HCT116 (cell line): ENCODE measurements at regions not wholly inside any gene's neighbourhood (a gene's known extent, or its start where the extent isn't known, plus 50 kb on each side); places are given as distances from the start of the nearest gene placed in this dataset.

ENCODE experiments used
- ATAC-seq: fragments of 200-7000 bp; cut with Tn5 transposase; 2 replicates; pipeline ENCODE4 v1.9.1; 2020; ENCODE audit warnings: mild to moderate bottlenecking, moderate library complexity
- BruUV-seq: library from RNA; stranded (reverse); fragments of 400-500 nt; replicated peaks from 2 replicates; lab custom pipeline; 2021; lab: Mats Ljungman, UMichigan
- CTCF ChIA-PET: fragments of 300-600 bp; sonication (Branson Sonifier 250); formaldehyde crosslinking; loops from one replicate; lab custom pipeline; 2021; ENCODE audit warnings: antibody characterized with exemption; lab: Charles Lee
- POLR2A ChIA-PET: fragments of 300-600, 350-600 bp; sonication (Branson Sonifier 250); formaldehyde crosslinking; loops from one replicate; lab custom pipeline; 2021; ENCODE audit warnings: antibody characterized with exemption; lab: Charles Lee
- RAD21 ChIA-PET, 2 experiments: fragments of 300-600 bp; sonication (Branson Sonifier 250); formaldehyde crosslinking; loops; one replicate each; lab custom pipeline; 2023; ENCODE audit warnings: low total read pairs in 2 of 2; ENCODE audit not compliant: uncharacterized antibody in 2 of 2, unreplicated experiment in 2 of 2, low non-redundant PET in 1 of 2; lab: Charles Lee
- DNase-seq: peaks from one replicate; pipeline ENCODE4 v3.0.0-alpha.2; 2010; ENCODE audit warnings: low read depth, low spot score
- H2AFZ ChIP-seq: fragments of 200-600 bp; shearing (Covaris generic), sonication (generic); 2 replicates; pipeline ENCODE4 v1.6.1; 2017; ENCODE audit warnings: low read depth, mixed run types, mixed read lengths, antibody characterized with exemption, low read length; ENCODE audit not compliant: poor library complexity, severe bottlenecking
- H3K27ac ChIP-seq: 2 replicates; pipeline ENCODE4 v1.5.1; 2012; ENCODE audit warnings: low read depth, low read length
- H3K27me3 ChIP-seq: fragments of 200-600 bp; sonication (generic); 2 replicates; pipeline ENCODE4 v1.6.1; 2016; ENCODE audit warnings: mixed run types, low read length, mixed read lengths; ENCODE audit not compliant: insufficient read depth
- H3K36me3 ChIP-seq, 2 experiments: fragments of 200-500 bp in 1 of 2; fragments of 200-600 bp in 1 of 2; sonication (Bioruptor generic) in 1 of 2; sonication (generic) in 1 of 2; 2 replicates each; pipeline versions ENCODE4 v1.5.1 to v1.6.1; 2014 to 2016; ENCODE audit warnings: low read length in 2 of 2, inconsistent platforms in 1 of 2, mixed read lengths in 1 of 2, mixed run types in 1 of 2; ENCODE audit not compliant: insufficient read depth in 2 of 2, control insufficient read depth in 1 of 2
- H3K4me1 ChIP-seq, 2 experiments: fragments of 200-600 bp in 1 of 2; sonication (generic) in 1 of 2; 2 replicates each; pipeline versions ENCODE4 v1.5.1 to v1.6.1; 2012 to 2017; ENCODE audit warnings: low read length in 2 of 2, inconsistent platforms in 1 of 2, mild to moderate bottlenecking in 1 of 2, mixed read lengths in 1 of 2, mixed run types in 1 of 2, moderate library complexity in 1 of 2; ENCODE audit not compliant: insufficient read depth in 2 of 2, control insufficient read depth in 1 of 2
- H3K4me2 ChIP-seq: fragments of 200-600 bp; sonication (generic); 2 replicates; pipeline ENCODE4 v1.6.1; 2017; ENCODE audit warnings: mixed run types, low read length, mixed read lengths
- H3K4me3 ChIP-seq, 2 experiments: fragments of 200-600 bp in 1 of 2; sonication (generic) in 1 of 2; replicated peaks in 1 of 2; 2 replicates each; pipeline ENCODE4 v1.5.1; 2011 to 2016; ENCODE audit warnings: low read length in 2 of 2, control low read depth in 1 of 2, low read depth in 1 of 2, mild to moderate bottlenecking in 1 of 2, mixed read lengths in 1 of 2, mixed run types in 1 of 2
- H3K79me2 ChIP-seq: fragments of 200-600 bp; sonication (generic); 2 replicates; pipeline ENCODE4 v1.6.1; 2017; ENCODE audit warnings: mild to moderate bottlenecking, mixed run types, low read length, moderate library complexity, mixed read lengths; ENCODE audit not compliant: insufficient read depth
- H3K9ac ChIP-seq: fragments of 200-600 bp; sonication (generic); 2 replicates; pipeline ENCODE4 v1.6.1; 2016; ENCODE audit warnings: low read length, mixed read lengths
- H3K9me2 ChIP-seq: fragments of 200-600 bp; sonication (generic), shearing (Covaris generic); 2 replicates; pipeline ENCODE4 v1.6.1; 2017; ENCODE audit warnings: mixed run types, mild to moderate bottlenecking, moderate library complexity; ENCODE audit not compliant: insufficient read depth
- H3K9me3 ChIP-seq, 2 experiments: fragments of 200-500 bp in 1 of 2; fragments of 200-600 bp in 1 of 2; sonication (Bioruptor generic) in 1 of 2; sonication (generic) in 1 of 2; 2 replicates each; pipeline ENCODE4 v1.6.1; 2014 to 2017; ENCODE audit warnings: low read length in 2 of 2, mixed read lengths in 2 of 2, inconsistent platforms in 1 of 2, low read depth in 1 of 2, mild to moderate bottlenecking in 1 of 2, mixed run types in 1 of 2, moderate library complexity in 1 of 2; ENCODE audit not compliant: control insufficient read depth in 1 of 2, insufficient read depth in 1 of 2
- H4K20me1 ChIP-seq: fragments of 200-600 bp; sonication (generic), shearing (Covaris generic); 2 replicates; pipeline ENCODE4 v1.6.1; 2017; ENCODE audit warnings: mixed run types, mild to moderate bottlenecking, moderate library complexity; ENCODE audit not compliant: insufficient read depth
- EGR1 ChIP-seq: IDR thresholded peaks from 2 replicates; pipeline ENCODE4 v1.6.1; 2012; ENCODE audit warnings: low read depth
- ELF1 ChIP-seq: IDR thresholded peaks from 2 replicates; pipeline ENCODE4 v1.6.1; 2012; ENCODE audit warnings: low read depth, borderline replicate concordance
- EZH2 ChIP-seq: fragments of 200-600 bp; sonication (generic); IDR thresholded peaks from 2 replicates; pipeline ENCODE4 v1.6.1; 2017; ENCODE audit warnings: antibody characterized with exemption, mixed run types
- EZH2phosphoT487 ChIP-seq: fragments of 200-600 bp; IDR thresholded peaks from 2 replicates; pipeline ENCODE4 v1.6.1; 2018; ENCODE audit warnings: antibody characterized with exemption, borderline replicate concordance
- FOSL1 ChIP-seq: IDR thresholded peaks from 2 replicates; pipeline ENCODE4 v1.6.1; 2012; ENCODE audit warnings: low read depth
- JUND ChIP-seq: IDR thresholded peaks from 2 replicates; pipeline ENCODE4 v1.6.1; 2012
- POLR2A ChIP-seq: IDR thresholded peaks from 2 replicates; pipeline ENCODE4 v1.7.0; 2011; ENCODE audit warnings: borderline replicate concordance; ENCODE audit not compliant: insufficient read depth, insufficient read length; ENCODE audit errors: extremely low read depth
- POLR2AphosphoS5 ChIP-seq: IDR thresholded peaks from 2 replicates; pipeline ENCODE4 v1.6.1; 2011; ENCODE audit warnings: mild to moderate bottlenecking, low read depth, low read length, moderate library complexity
- SIN3A ChIP-seq: IDR thresholded peaks from 2 replicates; pipeline ENCODE4 v1.6.1; 2012; ENCODE audit warnings: low read depth
- SP1 ChIP-seq: IDR thresholded peaks from 2 replicates; pipeline ENCODE4 v1.6.1; 2012; ENCODE audit warnings: low read depth
- intact Hi-C: fragments of 100-400 bp; cut with micrococcal nuclease; formaldehyde crosslinking; loops from 2 replicates; pipeline ENCODE4 v1.10.0; 2022
- TF ChIP-seq, protein P1 (sequence below): IDR thresholded peaks from 2 replicates; pipeline ENCODE4 v1.6.1; 2012; ENCODE audit warnings: low read depth
- TF ChIP-seq, protein P2 (sequence below): IDR thresholded peaks from 2 replicates; pipeline ENCODE4 v1.6.1; 2012
- TF ChIP-seq, protein P3 (sequence below), 3 experiments: fragments of 200-600 bp in 1 of 3; sonication (generic) in 1 of 3; IDR thresholded peaks in 2 of 3; conservative IDR thresholded peaks in 1 of 3; 2 replicates each; pipeline ENCODE4 v1.5.1; 2012 to 2017; ENCODE audit warnings: low read depth in 2 of 3, low read length in 2 of 3, antibody characterized with exemption in 1 of 3, borderline replicate concordance in 1 of 3, control low read depth in 1 of 3, mild to moderate bottlenecking in 1 of 3, mixed read lengths in 1 of 3, mixed run types in 1 of 3, moderate library complexity in 1 of 3; ENCODE audit not compliant: insufficient read depth in 1 of 3
- TF ChIP-seq, protein P4 (sequence below): IDR thresholded peaks from 2 replicates; pipeline ENCODE4 v1.6.1; 2012

DNA sequence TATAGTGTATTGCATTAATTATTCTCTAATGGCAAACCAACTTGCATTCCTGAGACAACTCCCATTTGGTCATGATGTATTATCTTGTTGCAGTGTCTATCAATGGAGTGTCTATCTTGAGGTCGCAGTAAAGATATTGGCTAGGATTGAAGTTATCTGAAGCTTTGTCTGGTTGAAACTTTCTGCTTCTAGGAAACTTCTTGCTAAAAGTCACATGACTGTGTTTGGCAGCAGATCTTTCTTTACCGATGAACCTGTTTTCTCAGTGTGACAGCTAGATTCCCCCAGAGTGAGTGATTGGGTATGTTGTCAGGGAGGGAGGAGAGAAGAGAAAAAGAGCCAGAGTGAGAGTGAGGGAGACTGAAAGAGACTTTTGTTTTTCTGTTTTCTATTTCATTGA lies 119.6 kb downstream of the QPCT start (continued):
- TF ChIP-seq, protein P1, sequence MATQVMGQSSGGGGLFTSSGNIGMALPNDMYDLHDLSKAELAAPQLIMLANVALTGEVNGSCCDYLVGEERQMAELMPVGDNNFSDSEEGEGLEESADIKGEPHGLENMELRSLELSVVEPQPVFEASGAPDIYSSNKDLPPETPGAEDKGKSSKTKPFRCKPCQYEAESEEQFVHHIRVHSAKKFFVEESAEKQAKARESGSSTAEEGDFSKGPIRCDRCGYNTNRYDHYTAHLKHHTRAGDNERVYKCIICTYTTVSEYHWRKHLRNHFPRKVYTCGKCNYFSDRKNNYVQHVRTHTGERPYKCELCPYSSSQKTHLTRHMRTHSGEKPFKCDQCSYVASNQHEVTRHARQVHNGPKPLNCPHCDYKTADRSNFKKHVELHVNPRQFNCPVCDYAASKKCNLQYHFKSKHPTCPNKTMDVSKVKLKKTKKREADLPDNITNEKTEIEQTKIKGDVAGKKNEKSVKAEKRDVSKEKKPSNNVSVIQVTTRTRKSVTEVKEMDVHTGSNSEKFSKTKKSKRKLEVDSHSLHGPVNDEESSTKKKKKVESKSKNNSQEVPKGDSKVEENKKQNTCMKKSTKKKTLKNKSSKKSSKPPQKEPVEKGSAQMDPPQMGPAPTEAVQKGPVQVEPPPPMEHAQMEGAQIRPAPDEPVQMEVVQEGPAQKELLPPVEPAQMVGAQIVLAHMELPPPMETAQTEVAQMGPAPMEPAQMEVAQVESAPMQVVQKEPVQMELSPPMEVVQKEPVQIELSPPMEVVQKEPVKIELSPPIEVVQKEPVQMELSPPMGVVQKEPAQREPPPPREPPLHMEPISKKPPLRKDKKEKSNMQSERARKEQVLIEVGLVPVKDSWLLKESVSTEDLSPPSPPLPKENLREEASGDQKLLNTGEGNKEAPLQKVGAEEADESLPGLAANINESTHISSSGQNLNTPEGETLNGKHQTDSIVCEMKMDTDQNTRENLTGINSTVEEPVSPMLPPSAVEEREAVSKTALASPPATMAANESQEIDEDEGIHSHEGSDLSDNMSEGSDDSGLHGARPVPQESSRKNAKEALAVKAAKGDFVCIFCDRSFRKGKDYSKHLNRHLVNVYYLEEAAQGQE: no peak
- no peak for TF ChIP-seq ELF1
- TF ChIP-seq EZH2phosphoT487: no peak

DNA sequence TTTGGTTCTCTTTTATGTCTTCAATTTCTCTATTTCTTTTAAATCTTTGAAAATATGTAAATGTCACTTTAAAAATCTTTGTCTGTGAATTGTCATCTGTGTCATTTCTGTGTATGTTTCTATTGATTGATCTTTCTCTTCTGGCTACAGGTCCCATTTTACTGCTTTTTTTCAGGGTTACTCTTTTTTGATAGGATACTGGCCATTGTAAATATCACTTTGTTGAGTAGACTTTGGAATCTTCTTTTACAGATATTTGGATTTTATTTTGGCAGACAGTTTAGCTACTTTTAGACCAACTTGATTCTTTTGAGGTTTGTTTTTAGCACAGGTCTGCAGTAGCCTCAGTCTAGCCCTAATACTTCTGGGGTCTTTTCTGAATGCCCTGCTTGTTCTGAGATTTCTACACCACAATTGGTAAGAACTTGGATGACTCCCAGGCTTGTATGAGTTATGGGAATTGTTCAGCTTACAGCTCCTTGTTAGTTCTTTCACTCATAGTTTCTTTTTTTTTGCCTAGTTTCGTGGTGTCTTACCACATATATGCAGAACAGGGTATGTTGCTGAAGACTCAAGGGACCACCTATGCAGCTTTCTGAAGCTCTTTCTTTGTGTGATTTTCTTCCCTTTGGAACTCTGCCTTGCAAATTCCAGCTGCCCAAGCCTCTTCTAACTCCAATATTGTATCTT lies 122.2 kb downstream of the QPCT start:
- ATAC-seq (no peak), DNase-seq (no peak)
- Histone ChIP-seq H3K79me2 (no peaks in the 10 kb centered on the region), H3K4me1 (no peaks in the 10 kb centered on the region), H3K4me2 (no peak overlapping the region), H3K27ac (no peak overlapping the region), H3K36me3 (no peaks in the 10 kb centered on the region), H3K27me3 (no peaks in the 10 kb centered on the region), H4K20me1 (no peaks in the 10 kb centered on the region), H3K9me2 (no peaks in the 10 kb centered on the region), H2AFZ (no peak overlapping the region), H3K9me3 (no peaks in the 10 kb centered on the region), H3K9ac (no peak overlapping the region), H3K4me3 (no peak overlapping the region)
- POLR2A ChIA-PET: no interaction called here
- BruUV-seq: no TSS peak
- RAD21 ChIA-PET: no interaction called here
- intact Hi-C loops: no loop called here
- CTCF ChIA-PET: no interaction called here
- no peak for TF ChIP-seq POLR2AphosphoS5
- no peak for TF ChIP-seq EZH2phosphoT487
- no peak for TF ChIP-seq EGR1
- TF ChIP-seq, protein P2, sequence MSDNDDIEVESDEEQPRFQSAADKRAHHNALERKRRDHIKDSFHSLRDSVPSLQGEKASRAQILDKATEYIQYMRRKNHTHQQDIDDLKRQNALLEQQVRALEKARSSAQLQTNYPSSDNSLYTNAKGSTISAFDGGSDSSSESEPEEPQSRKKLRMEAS: no peak
- no peak for TF ChIP-seq SIN3A
- TF ChIP-seq POLR2A: no peak
- TF ChIP-seq, protein P1: no peak
- TF ChIP-seq EZH2: no peak
- TF ChIP-seq, protein P3, sequence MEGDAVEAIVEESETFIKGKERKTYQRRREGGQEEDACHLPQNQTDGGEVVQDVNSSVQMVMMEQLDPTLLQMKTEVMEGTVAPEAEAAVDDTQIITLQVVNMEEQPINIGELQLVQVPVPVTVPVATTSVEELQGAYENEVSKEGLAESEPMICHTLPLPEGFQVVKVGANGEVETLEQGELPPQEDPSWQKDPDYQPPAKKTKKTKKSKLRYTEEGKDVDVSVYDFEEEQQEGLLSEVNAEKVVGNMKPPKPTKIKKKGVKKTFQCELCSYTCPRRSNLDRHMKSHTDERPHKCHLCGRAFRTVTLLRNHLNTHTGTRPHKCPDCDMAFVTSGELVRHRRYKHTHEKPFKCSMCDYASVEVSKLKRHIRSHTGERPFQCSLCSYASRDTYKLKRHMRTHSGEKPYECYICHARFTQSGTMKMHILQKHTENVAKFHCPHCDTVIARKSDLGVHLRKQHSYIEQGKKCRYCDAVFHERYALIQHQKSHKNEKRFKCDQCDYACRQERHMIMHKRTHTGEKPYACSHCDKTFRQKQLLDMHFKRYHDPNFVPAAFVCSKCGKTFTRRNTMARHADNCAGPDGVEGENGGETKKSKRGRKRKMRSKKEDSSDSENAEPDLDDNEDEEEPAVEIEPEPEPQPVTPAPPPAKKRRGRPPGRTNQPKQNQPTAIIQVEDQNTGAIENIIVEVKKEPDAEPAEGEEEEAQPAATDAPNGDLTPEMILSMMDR (IDR thresholded peaks at IDR 0.05 in 2 of 3, conservative IDR thresholded peaks at IDR 0.05 in 1 of 3; ENCODE audit: borderline replicate concordance in 1 of 3, insufficient read depth in 1 of 3, low read depth in 2 of 3, low read length in 2 of 3): no peak
- TF ChIP-seq JUND: no peak
- TF ChIP-seq, protein P4, sequence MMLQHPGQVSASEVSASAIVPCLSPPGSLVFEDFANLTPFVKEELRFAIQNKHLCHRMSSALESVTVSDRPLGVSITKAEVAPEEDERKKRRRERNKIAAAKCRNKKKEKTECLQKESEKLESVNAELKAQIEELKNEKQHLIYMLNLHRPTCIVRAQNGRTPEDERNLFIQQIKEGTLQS: no peak
- no peak for TF ChIP-seq FOSL1
- TF ChIP-seq SP1: no peak
